Ishikawa (cell line): ENCODE measurements at regions not wholly inside any gene's neighbourhood (a gene's known extent, or its start where the extent isn't known, plus 50 kb on each side); places are given as distances from the start of the nearest gene placed in this dataset.

Experiments used
- CEBPB ChIP-seq: IDR thresholded peaks from 2 replicates; pipeline ENCODE4 v1.6.1; 2012
- CREB1 ChIP-seq: IDR thresholded peaks from 2 replicates; pipeline ENCODE4 v1.6.1; 2012; ENCODE audit warnings: low read depth
- EGR1 ChIP-seq: IDR thresholded peaks from 2 replicates; pipeline ENCODE4 v1.6.1; 2012
- EP300 ChIP-seq: IDR thresholded peaks from 2 replicates; pipeline ENCODE4 v1.6.1; 2012; ENCODE audit warnings: borderline replicate concordance
- FOXM1 ChIP-seq: IDR thresholded peaks from 2 replicates; pipeline ENCODE4 v1.6.1; 2012; ENCODE audit warnings: low read depth, borderline replicate concordance
- MAX ChIP-seq: IDR thresholded peaks from 2 replicates; pipeline ENCODE4 v1.6.1; 2012
- NFIC ChIP-seq: IDR thresholded peaks from 2 replicates; pipeline ENCODE4 v1.6.1; 2012
- RAD21 ChIP-seq: IDR thresholded peaks from 2 replicates; pipeline ENCODE4 v1.6.1; 2012; ENCODE audit warnings: low read depth
- REST ChIP-seq: IDR thresholded peaks from 2 replicates; pipeline ENCODE4 v1.6.1; 2012; ENCODE audit warnings: low read depth, mild to moderate bottlenecking
- TAF1 ChIP-seq: IDR thresholded peaks from 2 replicates; pipeline ENCODE4 v1.6.1; 2012; ENCODE audit warnings: low read depth, mild to moderate bottlenecking
- TCF12 ChIP-seq: IDR thresholded peaks from 2 replicates; pipeline ENCODE4 v1.6.1; 2012; ENCODE audit warnings: low read depth
- TEAD4 ChIP-seq: IDR thresholded peaks from 2 replicates; pipeline ENCODE4 v1.6.1; 2012
- USF1 ChIP-seq: IDR thresholded peaks from 2 replicates; pipeline ENCODE4 v1.6.1; 2012
- YY1 ChIP-seq: IDR thresholded peaks from 2 replicates; pipeline ENCODE4 v1.6.1; 2012; ENCODE audit warnings: low read depth
- ZBTB7A ChIP-seq: IDR thresholded peaks from 2 replicates; pipeline ENCODE4 v1.6.1; 2012; ENCODE audit warnings: low read depth

GRCh38 chr20:59481067-59481466, 123.3 kb upstream of the PHACTR3 start:
- TF ChIP-seq RAD21, result no peak
- TF ChIP-seq REST, result no peak
- TF ChIP-seq MAX, result no peak
- no peak for TF ChIP-seq TAF1
- no peak for TF ChIP-seq CREB1
- no peak for TF ChIP-seq EP300
- TF ChIP-seq EGR1, result no peak
- TF ChIP-seq FOXM1, result no peak
- TF ChIP-seq TCF12, result no peak
- TF ChIP-seq ZBTB7A, result no peak
- TF ChIP-seq CEBPB, result no peak
- no peak for TF ChIP-seq NFIC
- no peak for TF ChIP-seq YY1
- TF ChIP-seq TEAD4, result no peak
- no peak for TF ChIP-seq USF1

- no peak for TF ChIP-seq YY1
- TF ChIP-seq EGR1, result no peak
- no peak for TF ChIP-seq EP300
- TF ChIP-seq NFIC, result no peak
- no peak for TF ChIP-seq TAF1
- TF ChIP-seq TEAD4, result no peak
- TF ChIP-seq CEBPB, result no peak
- TF ChIP-seq TCF12, result no peak
- TF ChIP-seq FOXM1, result no peak
- TF ChIP-seq ZBTB7A, result no peak
Observed at GRCh38 chr20:59481477-59482018, 122.8 kb upstream of the PHACTR3 start.

- TF ChIP-seq TEAD4, result no peak
- no peak for TF ChIP-seq EP300
- TF ChIP-seq ZBTB7A, result no peak
- no peak for TF ChIP-seq USF1
- TF ChIP-seq YY1, result no peak
- TF ChIP-seq CREB1, result no peak
- no peak for TF ChIP-seq REST
Observed at GRCh38 chr20:59482351-59483187, 121.8 kb upstream of the PHACTR3 start.

GRCh38 chr20:59483481-59483880, 120.9 kb upstream of the PHACTR3 start:
- TF ChIP-seq MAX, result no peak
- TF ChIP-seq ZBTB7A, result no peak
- TF ChIP-seq CREB1, result no peak
- no peak for TF ChIP-seq RAD21
- no peak for TF ChIP-seq CEBPB
- TF ChIP-seq EP300, result no peak
- no peak for TF ChIP-seq TCF12
- TF ChIP-seq TEAD4, result no peak
- no peak for TF ChIP-seq NFIC
- no peak for TF ChIP-seq YY1
- TF ChIP-seq USF1, result no peak
- no peak for TF ChIP-seq EGR1
- no peak for TF ChIP-seq REST
- TF ChIP-seq TAF1, result no peak
- TF ChIP-seq FOXM1, result no peak
